OCI-LY7 (cell line): ENCODE measurements at regions not wholly inside any gene's neighbourhood (a gene's known extent, or its start where the extent isn't known, plus 50 kb on each side); places are given as distances from the start of the nearest gene placed in this dataset. TPM values are rescaled to one million over a fixed set of nuclear protein-coding genes. Genes with fewer than 3 reads are reported as not detected.

ENCODE experiments used
- small RNA-seq: library from RNA; depleted of rRNA; stranded (forward); fragments of <200 nt; gene quantifications from one replicate; pipeline ENCODE3, GENCODE V24; 2014

Small RNA genes in the stretch of these regions (small RNA-seq; reads per million reads assigned to genes)
- not detected for gene AC133485.4
- not detected for gene AC142381.2
- gene IGHV1OR16-3: not detected
- gene IGHV3OR16-9: not detected
